K562 (cell line): ENCODE measurements at regions not wholly inside any gene's neighbourhood (a gene's known extent, or its start where the extent isn't known, plus 50 kb on each side); places are given as distances from the start of the nearest gene placed in this dataset.

Experiments used
- CHD7 ChIP-seq: fragments of 200-600 bp; sonication (generic); IDR thresholded peaks from one replicate; pipeline ENCODE4 v1.6.1; 2012; ENCODE audit warnings: mild to moderate bottlenecking, low read depth, low read length, inconsistent platforms
- CTCF ChIP-seq, 3 experiments: IDR thresholded peaks in 2 of 3; conservative IDR thresholded peaks in 1 of 3; 2 replicates each; pipeline ENCODE4 v1.5.1; 2011 to 2012; ENCODE audit warnings: low read length in 3 of 3, mild to moderate bottlenecking in 3 of 3, control low read depth in 2 of 3, improper control_type of control experiment in 1 of 3, inconsistent platforms in 1 of 3, low read depth in 1 of 3, mixed read lengths in 1 of 3, moderate library complexity in 1 of 3; ENCODE audit not compliant: insufficient read depth in 2 of 3
- HMGN3 ChIP-seq: IDR thresholded peaks from 2 replicates; pipeline ENCODE4 v1.6.1; 2011; ENCODE audit warnings: borderline replicate concordance, low read depth, mild to moderate bottlenecking, mixed read lengths, low read length; ENCODE audit not compliant: insufficient read length; ENCODE audit errors: extremely low read depth
- NFYB ChIP-seq: IDR thresholded peaks from 2 replicates; pipeline ENCODE4 v1.6.1; 2011; ENCODE audit warnings: mild to moderate bottlenecking, moderate library complexity; ENCODE audit not compliant: insufficient read length; ENCODE audit errors: extremely low read depth
- POLR2AphosphoS5 ChIP-seq: IDR thresholded peaks from 2 replicates; pipeline ENCODE4 v1.6.1; 2011; ENCODE audit warnings: mild to moderate bottlenecking, low read depth, low read length, moderate library complexity; ENCODE audit not compliant: control insufficient read depth, insufficient read depth
- REST ChIP-seq, 2 experiments: fragments of 450-650 bp; formaldehyde crosslinking in 1 of 2; IDR thresholded peaks; 2 replicates each; pipeline versions ENCODE4 v1.4.0 to v1.6.1; 2014 to 2020; ENCODE audit warnings: mild to moderate bottlenecking in 2 of 2, borderline replicate concordance in 1 of 2, low read depth in 1 of 2

GRCh38 chr13:86510792-86511191 lies 711.6 kb upstream of the SLITRK6 start:
- TF ChIP-seq CTCF (IDR thresholded peaks at IDR 0.05 in 2 of 3, conservative IDR thresholded peaks at IDR 0.05 in 1 of 3; ENCODE audit: insufficient read depth in 2 of 3, low read depth in 1 of 3, low read length in 3 of 3): no peak
- no peak for TF ChIP-seq POLR2AphosphoS5
- TF ChIP-seq HMGN3: no peak
- TF ChIP-seq CHD7: no peak
- TF ChIP-seq NFYB: no peak
- TF ChIP-seq REST (IDR thresholded peaks at IDR 0.05; ENCODE audit: borderline replicate concordance): no peak
- no peak for TF ChIP-seq REST (CRISPR knock-in tag; IDR thresholded peaks at IDR 0.05; ENCODE audit: low read depth)
